ENCODE measurements at regions not wholly inside any gene's neighbourhood (a gene's known extent, or its start where the extent isn't known, plus 50 kb on each side); places are given as distances from the start of the nearest gene placed in this dataset.
"Not testable (repeated sequence)": the region's sequence is repeated elsewhere in the genome, so short reads cannot be mapped to it uniquely, and the experiment has no call there.

- DNase-seq (ENCODE audit: low read depth): no peak
Measured at GRCh38 chr4:95898226-95898625, 58.3 kb downstream of the PDHA2 start.

- DNase-seq (ENCODE audit: low read depth): no peak
Measured at GRCh38 chr4:95909211-95909610, 69.3 kb downstream of the PDHA2 start.

- no peak for DNase-seq (ENCODE audit: low read depth)
Measured at GRCh38 chr4:95910749-95911148, 70.9 kb downstream of the PDHA2 start.

- DNase-seq (ENCODE audit: low read depth): no peak
Measured at GRCh38 chr4:95921470-95921869, 81.6 kb downstream of the PDHA2 start.

GRCh38 chr4:95929448-95930064, 89.7 kb downstream of the PDHA2 start:
- no peak for DNase-seq (ENCODE audit: low read depth)

GRCh38 chr4:95939141-95939540, 99.2 kb downstream of the PDHA2 start:
- no peak for DNase-seq (ENCODE audit: low read depth)

- no peak for DNase-seq (ENCODE audit: low read depth)
Measured at GRCh38 chr4:95949136-95949765, 109.4 kb downstream of the PDHA2 start.

GRCh38 chr4:95949808-95950207, 109.9 kb downstream of the PDHA2 start:
- no peak for DNase-seq (ENCODE audit: low read depth)

GRCh38 chr4:95952538-95952937, 112.6 kb downstream of the PDHA2 start:
- not testable (repeated sequence) for DNase-seq (ENCODE audit: low read depth)

- no peak for DNase-seq (ENCODE audit: low read depth)
Measured at GRCh38 chr4:95956094-95956493, 116.2 kb downstream of the PDHA2 start.

GRCh38 chr4:95957054-95957453, 117.2 kb downstream of the PDHA2 start:
- DNase-seq (ENCODE audit: low read depth): no peak

GRCh38 chr4:95957759-95958158, 117.9 kb downstream of the PDHA2 start:
- DNase-seq (ENCODE audit: low read depth): no peak

- DNase-seq (ENCODE audit: low read depth): no peak
Measured at GRCh38 chr4:95959182-95959581, 119.3 kb downstream of the PDHA2 start.

GRCh38 chr4:95959633-95960032, 119.7 kb downstream of the PDHA2 start:
- DNase-seq (ENCODE audit: low read depth): no peak

- no peak for DNase-seq (ENCODE audit: low read depth)
Measured at GRCh38 chr4:95963456-95963855, 123.6 kb downstream of the PDHA2 start.

- DNase-seq (ENCODE audit: low read depth): no peak
Measured at GRCh38 chr4:95979961-95980876, 140.3 kb downstream of the PDHA2 start.

- no peak for DNase-seq (ENCODE audit: low read depth)
Measured at GRCh38 chr4:95980877-95981360, 141.0 kb downstream of the PDHA2 start.

GRCh38 chr4:95981591-95981990, 141.7 kb downstream of the PDHA2 start:
- no peak for DNase-seq (ENCODE audit: low read depth)

GRCh38 chr4:95982516-95982915, 142.6 kb downstream of the PDHA2 start:
- DNase-seq (ENCODE audit: low read depth): no peak

- DNase-seq (ENCODE audit: low read depth): no peak
Measured at GRCh38 chr4:95984081-95984480, 144.2 kb downstream of the PDHA2 start.

- no peak for DNase-seq (ENCODE audit: low read depth)
Measured at GRCh38 chr4:95985051-95985450, 145.2 kb downstream of the PDHA2 start.

- DNase-seq (ENCODE audit: low read depth): no peak
Measured at GRCh38 chr4:95985791-95986550, 146.1 kb downstream of the PDHA2 start.

Data from GM04503 (cell line).